Stimulated activated CD8-positive, alpha-beta memory T cell treated with anti-CD3 and anti-CD28 coated beads, Interleukin-4, amount 100 ng/mL, for 24 hours (primary cell): ENCODE measurements at regions not wholly inside any gene's neighbourhood (a gene's known extent, or its start where the extent isn't known, plus 50 kb on each side); places are given as distances from the start of the nearest gene placed in this dataset.

Experiments
- DNase-seq: peaks from one replicate; pipeline ENCODE4 v3.0.0-alpha.2; 2020; ENCODE audit warnings: low read depth

DNA sequence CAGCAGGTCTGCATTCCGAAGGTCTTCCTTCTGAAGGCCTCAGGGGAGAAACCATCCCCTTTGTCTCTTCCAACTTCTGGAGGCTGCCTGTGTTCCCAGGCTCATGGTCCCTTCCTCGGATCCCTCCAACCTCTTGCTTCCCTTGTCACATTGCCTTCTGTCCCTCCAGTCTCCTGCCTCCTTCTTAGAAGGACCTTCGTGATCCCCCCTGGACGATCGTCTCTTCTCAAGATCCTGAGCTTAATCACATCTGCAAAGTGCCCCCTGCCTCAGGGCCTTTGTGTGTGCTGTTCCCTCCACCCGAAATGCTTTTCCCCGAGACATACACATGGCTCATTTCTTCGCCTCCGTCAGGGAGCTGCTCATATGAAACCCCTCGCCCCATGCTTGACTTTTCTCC is 505.8 kb downstream of the SHQ1 start:
- DNase-seq: no peak

DNA sequence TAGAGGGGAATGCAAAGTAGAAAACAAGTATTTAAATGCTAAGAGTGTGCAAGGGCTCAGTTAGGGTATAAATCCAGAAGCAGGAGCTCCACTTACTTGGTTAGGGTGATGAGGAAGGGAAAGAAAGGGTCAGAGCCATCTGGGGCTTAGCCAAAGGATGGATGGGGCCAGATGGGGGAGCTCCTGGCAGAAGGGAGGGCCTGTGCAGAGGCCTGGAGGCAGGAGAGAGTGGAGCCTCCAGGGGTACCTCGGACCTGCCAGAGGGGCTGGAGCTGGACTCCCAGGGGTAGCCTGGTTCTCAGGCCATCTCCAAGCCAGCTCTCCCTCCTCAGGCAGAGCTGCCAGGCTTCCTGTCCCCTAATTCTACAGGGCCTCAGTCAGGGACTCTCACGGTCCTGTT is 506.3 kb downstream of the SHQ1 start:
- no peak for DNase-seq

DNA sequence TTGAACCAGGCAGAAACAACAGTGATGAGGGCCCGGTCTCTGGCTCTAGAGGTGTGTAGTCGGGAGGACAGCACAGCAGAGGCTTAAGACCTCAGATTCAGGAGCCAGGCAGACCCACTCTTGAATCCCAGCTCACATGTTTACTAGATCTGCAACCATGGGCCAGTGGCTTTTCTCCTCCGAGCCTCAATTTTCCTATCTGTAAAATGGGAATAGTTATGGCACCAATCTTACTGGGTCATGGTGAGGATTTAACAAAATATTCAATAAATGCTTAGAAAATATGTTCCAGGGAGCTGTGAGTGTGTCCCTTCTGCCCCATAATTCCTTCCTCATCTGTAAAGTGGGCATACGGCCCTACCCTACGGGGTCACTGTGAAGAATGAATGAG is 506.9 kb downstream of the SHQ1 start:
- DNase-seq: no peak

DNA sequence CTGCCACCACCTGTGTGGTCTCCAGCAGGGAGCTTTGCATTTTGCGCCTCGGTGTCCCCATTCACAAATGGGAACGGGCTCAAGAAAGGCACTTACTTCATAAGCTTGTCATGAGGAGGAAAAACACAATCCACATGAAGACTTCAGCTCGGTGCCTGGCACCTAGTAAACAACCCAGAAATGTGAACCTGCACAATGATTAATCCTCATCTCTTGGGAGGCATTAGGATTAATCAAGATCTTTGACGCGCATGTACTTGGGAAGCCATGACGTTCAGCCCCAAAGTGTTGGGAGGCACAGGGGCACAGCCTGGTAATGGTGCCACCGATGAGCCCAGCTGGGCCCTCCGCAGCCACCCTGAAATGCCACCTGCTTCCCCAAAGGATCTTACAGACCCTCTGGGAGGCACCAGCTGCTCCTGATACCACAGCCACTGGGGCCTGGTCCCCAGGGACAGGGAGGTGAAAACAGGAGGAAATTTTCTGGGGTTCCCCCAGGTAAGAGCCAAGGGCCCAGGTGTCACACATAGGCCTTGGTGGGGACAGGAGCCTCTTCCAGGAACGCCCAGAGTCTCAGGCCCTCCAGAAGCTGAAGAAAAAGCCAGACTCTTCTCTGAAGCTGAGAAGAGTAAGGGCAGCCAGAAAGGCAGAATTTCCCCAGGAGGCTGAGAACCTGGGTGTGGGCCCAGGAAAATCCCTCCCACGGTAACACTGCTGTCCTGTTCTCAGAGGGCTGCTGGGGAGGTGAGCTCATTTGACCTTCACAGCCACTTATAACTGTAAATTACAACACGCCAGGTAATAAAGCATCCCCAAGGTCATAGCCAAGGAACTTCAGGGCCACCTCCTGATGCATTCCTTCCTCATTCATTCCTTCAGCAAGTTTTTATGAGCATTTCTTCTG is 507.5 kb downstream of the SHQ1 start:
- DNase-seq: no peak

DNA sequence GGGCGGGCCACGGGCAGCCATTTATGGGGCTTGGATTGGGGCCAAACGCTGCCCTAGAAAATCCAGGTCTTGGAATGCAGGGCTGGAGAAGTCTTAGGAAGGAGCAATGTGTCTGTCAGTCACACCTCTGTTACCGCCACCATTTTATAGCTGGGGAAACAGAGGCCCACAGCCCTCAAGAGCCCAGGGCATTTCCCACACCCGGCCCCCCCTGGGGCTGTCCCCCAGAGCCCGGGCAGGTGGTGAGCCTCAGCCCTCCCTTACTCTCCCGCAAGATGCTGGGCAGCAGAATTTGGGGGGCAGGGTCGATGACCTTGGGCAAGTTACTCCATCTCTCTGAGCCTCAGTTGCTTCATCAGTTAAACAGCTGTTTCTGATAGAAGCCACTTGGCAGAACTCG is 508.2 kb downstream of the SHQ1 start:
- no peak for DNase-seq

DNA sequence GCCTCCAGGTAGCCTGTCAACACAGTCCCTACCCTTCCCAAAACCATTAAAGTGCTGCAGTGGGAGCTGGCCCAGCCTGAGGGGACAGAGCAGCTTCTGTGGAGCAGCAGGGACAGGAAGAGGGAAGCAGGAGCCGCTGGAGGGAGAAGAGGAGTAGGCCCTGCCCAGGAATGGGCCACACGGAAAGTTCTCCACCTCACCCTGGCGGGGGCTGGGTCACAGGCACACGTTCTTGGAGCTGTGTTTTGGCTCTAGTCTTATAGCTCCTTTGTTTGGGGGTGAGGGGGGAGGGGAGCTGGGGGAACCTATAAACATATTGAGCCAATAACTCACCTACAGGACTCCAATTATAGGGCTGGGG is 508.6 kb downstream of the SHQ1 start:
- DNase-seq: no peak

DNA sequence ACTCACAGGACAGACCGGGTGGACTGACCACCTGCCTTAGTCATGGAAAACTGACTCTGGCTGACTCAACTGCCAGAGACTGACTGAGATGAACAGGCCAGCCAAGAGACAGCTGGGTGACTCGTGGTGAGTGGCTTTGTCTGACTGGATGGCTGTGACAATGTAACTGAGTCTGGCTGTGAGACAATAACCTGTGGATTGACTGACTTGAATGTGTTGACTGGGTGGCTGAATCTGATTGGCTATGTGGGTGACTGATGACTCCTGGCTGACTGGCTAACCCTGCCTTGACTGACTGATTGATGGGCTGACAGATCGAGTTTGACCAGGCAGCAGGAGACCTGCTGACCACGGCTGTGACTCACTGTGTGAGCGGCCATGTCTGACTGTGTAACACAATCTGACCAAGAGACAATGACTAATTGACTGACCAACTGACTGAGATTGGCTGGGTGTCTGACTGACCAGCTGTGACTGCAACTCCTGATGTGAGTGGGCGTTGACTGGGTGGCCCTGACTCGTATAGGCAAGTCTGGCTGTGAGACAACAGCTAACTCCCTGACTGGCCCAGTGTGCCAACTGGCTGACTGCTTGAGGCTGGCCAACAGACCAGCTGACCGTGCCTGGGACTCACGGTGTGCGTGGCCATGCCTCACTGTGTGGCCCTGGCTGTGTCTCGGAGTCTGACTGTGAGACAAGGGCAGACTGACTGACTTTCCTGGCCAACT is 509.1 kb downstream of the SHQ1 start:
- DNase-seq: peak; percentile 34

DNA sequence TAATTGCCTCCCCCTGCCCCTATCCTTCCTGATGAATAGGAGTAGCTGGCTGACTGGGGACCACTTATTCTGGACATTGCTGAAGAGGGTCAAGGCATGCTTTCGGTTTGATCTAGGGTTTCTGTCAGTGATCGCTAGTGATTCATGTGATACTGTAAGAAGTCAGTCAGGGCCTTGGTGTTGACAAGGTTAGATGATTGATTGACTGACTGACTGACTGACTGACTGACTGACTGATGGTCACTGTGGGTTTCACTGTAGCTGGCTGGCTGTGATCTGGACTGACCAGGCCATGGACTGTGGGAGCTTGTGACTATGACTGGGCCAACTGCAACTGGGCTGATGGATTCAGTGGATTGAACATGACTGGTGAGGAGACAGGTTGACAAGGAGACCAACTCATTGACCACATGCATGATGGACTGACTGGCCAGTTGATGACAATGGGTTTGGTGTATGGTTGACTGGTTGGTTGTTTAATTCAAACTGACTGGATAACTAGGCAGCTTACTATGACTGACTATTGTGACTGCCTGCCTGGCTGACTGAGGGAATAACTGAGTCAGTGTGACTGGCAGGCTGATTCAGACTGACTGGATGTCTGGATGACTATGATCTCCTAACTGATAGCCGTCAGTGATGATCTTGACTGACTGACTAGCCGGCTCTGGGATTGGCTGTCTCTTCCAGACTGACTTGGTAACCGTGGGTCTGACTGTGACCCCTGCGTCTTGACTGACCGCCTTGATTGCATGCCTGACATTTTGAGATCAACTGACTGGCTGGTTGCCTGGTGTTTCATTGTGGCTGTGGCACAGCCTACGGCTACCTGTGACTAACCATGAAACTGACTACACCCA is 509.9 kb downstream of the SHQ1 start:
- DNase-seq: peak; percentile 15

DNA sequence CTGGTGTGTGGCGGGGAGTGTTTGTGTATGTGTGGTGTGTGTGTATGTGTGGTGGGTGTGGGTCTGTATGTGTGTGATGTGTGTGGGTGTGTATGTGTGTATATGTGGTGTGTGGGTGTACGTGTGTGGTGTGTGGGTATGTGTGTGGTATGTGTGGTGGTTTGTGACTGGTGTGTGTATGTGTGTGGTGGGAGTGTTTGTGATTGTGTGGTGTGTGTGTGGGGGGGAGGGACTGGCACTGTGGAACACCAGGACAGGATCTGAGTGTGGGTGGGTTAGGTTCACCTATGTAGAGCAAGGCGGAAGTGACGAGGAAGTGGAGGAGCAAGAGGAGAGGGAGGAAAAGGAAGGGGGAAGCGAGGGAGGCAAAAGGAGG is 510.8 kb downstream of the SHQ1 start:
- no peak for DNase-seq

DNA sequence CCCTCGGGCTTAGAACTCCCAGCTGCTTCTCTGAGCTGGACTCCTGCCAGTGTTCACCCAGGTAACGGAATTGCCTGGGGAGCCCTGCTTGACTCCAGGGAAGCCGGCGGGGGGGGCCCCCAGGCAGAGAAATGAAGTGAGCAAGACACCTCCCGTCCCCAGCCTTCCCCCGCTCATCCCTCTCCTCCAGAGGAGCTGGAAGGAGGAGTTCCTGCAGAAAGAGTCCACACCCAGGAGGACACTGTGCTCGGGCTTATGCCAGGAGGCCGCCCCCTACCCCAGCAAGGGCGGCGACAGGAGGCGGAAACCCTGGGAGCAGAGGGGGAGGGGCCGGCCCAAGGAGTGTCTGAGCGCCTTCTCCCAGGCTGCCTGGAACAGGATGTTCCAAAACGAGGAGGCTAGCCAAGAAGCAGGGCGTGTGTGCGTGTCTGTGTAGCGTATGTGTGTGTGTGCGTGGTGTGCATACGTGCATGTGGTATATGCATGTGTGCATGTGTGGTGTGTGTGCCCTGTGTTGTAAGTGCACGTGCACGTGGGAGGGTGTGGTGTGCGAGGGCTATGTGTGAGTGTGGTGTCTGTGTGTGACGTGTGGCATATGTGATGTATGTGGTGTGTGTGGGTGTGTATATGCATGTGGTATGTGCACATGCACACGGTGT is 511.3 kb downstream of the SHQ1 start:
- no peak for DNase-seq

DNA sequence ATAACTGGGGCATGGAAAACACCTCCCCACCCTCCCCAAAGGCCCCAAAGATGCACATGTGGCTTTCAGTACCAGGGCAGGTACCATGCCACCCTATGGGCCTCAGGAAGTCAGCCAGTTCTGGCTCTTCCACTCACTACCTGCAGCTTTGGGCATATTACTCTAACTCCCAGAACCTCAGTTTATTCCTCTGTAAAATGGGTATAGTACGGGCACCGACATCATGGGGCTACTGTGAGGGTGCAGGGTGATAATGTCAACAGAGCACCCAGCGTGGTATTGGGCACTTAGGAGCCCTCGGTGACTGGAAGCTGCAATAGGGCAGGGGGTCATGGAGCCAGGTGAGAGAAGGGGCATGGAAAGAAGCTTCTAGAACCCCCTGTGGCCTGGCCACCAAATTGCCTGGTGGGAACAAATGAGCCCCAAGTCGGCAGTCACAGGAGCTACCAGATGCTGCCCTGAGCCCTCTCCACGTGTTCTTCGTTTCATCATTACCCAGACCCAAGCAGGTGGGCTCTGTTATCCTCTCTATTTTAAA is 512.1 kb downstream of the SHQ1 start:
- no peak for DNase-seq

DNA sequence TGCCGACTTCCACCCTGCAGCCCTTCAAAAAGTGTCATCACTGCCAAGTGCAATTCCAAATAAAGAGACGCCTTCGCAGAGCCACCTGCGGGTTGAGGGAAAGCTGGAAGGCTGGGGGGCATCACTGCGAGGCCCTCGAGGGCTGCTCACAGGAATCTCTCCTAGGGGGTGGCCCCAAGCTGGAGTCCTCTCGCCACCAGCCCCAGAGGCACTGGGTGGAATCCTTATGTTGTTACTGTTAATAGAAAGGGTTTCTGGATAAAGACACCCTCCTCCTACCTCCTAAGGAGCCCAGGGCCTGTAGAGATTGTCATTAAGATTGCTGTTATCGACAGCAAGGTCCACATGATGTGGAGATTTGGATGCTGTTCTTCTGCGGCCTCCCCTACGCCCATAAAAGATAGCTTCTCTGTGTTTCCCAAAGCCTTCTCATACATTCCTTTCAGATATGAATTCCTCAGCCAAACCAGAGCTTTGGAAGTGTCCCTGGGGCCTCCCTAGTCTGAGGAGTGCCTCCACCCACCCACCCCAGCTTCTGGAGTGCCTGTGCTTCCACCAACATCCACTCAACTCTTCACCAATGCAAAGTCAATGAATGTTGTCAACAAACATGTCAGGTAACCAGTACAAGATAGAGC is 512.7 kb downstream of the SHQ1 start:
- no peak for DNase-seq

DNA sequence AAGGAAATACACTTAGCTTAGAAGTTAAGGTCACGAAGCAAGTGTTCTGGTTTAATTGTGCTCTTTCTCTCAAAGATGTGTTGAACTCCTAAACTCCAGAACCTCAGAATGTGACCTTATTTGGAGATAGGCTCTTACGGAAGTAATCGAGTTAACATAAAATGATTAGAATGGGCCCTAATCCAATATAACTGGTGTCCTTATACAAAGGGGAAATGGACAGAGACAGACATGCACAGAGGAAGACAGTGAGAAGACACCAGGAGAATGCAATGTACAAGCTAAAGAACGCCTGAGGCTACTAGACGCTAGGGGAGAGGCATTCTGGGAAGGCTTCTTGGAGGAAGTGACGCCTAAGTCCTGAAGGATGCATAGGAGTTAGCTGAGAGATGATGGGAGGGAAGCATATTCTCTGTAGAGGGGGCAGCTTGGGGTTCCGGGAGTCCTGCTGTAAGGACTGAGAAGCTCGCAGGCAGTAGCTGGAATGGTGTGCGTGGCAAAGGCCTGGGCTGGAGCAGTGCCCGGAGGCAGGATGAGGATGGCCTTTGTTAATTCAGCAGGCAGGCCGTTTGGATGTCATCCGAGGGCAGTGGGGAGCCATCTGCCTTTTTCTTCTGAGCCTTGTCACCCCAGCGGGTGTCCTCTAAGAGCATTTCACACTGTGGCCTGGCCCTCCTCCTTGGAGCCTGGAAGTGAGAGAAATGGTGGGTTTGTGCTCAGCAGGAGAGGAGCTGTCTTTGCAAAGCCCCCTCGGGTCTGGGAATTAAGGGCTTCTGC is 513.4 kb downstream of the SHQ1 start:
- no peak for DNase-seq

DNA sequence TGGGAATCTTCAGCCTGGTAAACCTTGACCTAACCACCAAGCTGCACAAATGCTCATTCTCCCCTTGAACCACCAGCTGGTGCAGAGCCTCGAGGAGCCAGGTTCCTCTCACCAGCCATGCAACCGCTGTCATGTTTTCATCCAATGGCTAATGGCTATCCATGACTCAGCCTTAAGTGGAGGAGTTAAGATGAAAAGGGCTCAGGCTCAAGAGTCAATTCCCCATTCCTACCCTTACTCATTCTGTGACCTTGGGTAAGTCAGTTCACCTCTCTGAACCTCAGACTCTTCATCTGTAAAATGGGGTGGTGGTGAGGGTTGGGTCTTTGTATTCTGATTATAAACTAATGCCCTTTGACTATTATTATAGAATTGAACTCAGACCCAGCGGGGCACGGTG is 515.6 kb downstream of the SHQ1 start:
- DNase-seq: no peak

DNA sequence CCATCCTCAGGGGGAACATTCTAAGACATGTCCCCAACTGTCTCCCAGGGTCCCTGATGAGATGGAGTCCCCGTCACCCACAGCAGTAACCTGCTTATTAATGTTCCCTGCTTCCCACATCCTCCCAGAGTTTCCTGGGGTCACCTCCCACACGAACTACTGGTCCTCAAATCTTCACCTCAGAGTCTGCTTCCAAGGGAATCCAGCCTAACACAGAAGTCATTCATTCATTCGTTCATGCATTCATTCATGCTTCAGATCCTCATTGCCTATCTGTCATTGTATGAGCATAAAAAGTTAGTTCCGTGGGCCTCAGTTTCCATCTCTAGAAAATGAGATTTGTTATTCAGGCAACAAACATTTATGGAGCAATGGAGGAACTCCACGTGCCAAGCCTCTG is 516.2 kb downstream of the SHQ1 start:
- no peak for DNase-seq

DNA sequence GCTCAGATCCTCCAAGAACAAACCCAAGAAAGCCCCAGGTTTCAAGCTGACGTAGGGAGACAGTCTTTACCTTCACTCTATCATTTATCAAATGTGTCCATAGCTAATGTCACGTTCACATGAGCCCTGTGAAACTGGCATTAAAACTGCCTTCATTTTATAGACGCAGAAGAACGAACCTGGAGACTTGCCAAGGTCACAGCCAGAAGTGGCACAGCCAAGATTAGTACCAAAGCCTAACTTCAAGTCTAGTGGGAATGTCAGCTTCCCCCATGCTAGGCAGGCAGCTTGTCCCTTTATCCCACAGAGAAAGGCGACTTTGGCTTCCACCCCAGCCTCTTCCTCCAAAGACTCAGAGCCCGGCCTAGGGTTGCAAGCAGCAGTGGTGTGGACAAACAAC is 517.2 kb downstream of the SHQ1 start:
- DNase-seq: no peak

DNA sequence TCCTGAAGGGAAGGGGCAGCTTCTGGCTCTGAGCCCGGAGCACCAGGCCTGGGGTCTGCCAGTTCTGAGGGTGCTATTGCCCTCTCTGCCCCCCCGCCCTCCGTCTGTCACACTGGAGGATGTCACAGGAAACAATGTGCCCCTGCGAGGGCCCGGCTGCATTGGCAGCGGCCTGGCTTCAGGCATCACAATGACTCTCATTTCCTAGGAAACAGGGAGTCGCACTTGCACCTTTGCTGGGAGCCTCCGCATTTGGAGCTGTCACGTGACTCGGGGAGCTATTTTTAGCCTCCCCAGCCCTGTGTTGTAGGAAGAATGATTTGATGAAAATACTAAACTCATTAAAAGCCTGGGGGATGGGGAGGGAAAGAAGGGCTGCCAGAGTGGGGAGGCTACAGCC is 518.9 kb downstream of the SHQ1 start:
- no peak for DNase-seq

DNA sequence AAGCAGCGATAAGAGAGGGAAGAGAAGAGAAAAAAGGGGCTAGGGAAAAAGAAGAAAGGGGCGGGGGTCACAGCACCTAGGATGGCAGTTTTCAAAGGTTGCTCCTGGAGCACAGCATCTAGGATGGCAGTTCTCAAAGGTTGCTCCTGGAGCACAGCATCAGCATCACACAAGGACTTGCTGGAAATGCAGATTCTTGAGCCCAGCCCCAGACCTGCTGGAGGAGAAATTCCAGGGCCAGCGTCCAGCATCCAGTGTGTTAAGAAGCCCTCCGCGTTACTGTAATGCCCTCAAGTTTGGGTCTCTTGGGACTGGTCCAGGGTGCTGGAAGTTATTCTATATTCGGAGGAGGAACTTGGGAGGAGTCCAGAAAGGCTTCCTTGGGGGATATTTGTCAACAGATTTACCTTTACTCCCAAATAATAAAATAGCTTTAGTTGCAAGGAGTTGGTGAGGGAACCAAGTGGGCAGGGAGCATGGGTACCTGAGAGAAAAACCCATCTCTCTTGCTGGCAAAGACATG is 519.4 kb downstream of the SHQ1 start:
- DNase-seq: no peak

DNA sequence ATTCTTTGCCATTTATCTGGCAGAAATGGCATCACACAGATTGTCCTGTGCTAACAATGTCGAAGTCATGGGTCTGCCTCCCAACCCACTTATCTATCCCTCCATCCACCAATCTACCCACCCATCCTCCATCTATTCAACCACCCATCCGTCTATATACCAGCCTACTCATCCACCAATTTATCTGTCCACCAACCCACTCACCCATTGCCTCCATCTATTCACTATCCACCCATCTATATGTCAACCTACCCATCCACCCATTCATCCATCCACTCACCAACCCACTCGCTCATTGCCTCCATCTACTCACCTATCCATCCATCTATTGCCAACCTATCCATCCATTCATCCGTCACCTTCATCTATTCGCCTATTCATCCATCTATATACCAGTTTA is 521.2 kb downstream of the SHQ1 start:
- no peak for DNase-seq

DNA sequence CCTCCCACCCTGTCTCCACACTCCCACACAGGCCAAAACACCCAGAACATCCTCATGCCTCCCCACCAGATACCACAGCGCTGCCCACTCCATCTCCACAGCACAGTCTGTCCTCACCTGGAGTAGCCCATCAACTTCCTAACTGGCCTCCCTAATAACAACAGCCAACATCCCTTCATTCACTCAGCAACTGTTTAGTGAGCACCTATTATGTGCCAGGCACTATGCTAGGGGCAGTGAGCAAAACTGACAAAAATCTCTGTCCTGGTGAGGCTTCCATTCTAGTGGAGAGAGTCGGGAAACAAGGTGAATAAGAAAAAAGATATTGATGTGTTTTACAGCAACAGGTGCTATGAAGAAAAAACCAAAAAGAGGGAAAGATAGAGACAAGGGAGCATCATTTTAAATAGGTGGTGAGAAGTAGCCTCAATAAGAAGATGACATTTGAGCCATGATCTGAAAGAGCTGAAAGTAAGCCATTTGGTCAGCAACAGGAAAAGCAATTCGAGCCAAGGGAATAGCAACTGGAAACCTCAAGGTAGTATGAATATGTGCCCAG is 523.9 kb downstream of the SHQ1 start:
- DNase-seq: no peak
